ENCODE measurements at regions not wholly inside any gene's neighbourhood (a gene's known extent, or its start where the extent isn't known, plus 50 kb on each side); places are given as distances from the start of the nearest gene placed in this dataset.

- no peak for DNase-seq
Measured at GRCh38 chr4:27568236-27568951, 707.8 kb downstream of the STIM2 start.

GRCh38 chr4:27568952-27569319 lies 708.3 kb downstream of the STIM2 start:
- DNase-seq = no peak

GRCh38 chr4:27574743-27575142 lies 714.1 kb downstream of the STIM2 start:
- DNase-seq = no peak

GRCh38 chr4:27577951-27578350 lies 717.3 kb downstream of the STIM2 start:
- DNase-seq = no peak

GRCh38 chr4:27592738-27593137 lies 732.1 kb downstream of the STIM2 start:
- DNase-seq = no peak

GRCh38 chr4:27594922-27595321 lies 734.3 kb downstream of the STIM2 start:
- no peak for DNase-seq

- DNase-seq = no peak
Measured at GRCh38 chr4:27595571-27596360, 735.1 kb downstream of the STIM2 start.

- DNase-seq = no peak
Measured at GRCh38 chr4:27602172-27602571, 741.5 kb downstream of the STIM2 start.

GRCh38 chr4:27604692-27605091 lies 744.1 kb downstream of the STIM2 start:
- no peak for DNase-seq

GRCh38 chr4:27616166-27616565 lies 755.5 kb downstream of the STIM2 start:
- no peak for DNase-seq

GRCh38 chr4:27619435-27619834 lies 758.8 kb downstream of the STIM2 start:
- DNase-seq = no peak

- DNase-seq = no peak
Measured at GRCh38 chr4:27620886-27621285, 760.2 kb downstream of the STIM2 start.

- no peak for DNase-seq
Measured at GRCh38 chr4:27624749-27625148, 764.1 kb downstream of the STIM2 start.

- no peak for DNase-seq
Measured at GRCh38 chr4:27628609-27629008, 768.0 kb downstream of the STIM2 start.

GRCh38 chr4:27629532-27630225 lies 769.0 kb downstream of the STIM2 start:
- DNase-seq = no peak

- no peak for DNase-seq
Measured at GRCh38 chr4:27635936-27636913, 775.6 kb downstream of the STIM2 start.

- no peak for DNase-seq
Measured at GRCh38 chr4:27638163-27638915, 777.7 kb downstream of the STIM2 start.

GRCh38 chr4:27643101-27643500 lies 782.5 kb downstream of the STIM2 start:
- no peak for DNase-seq

GRCh38 chr4:27648416-27648815 lies 787.8 kb downstream of the STIM2 start:
- DNase-seq = no peak

GRCh38 chr4:27662426-27662825 lies 801.8 kb downstream of the STIM2 start:
- DNase-seq = no peak

- DNase-seq = no peak
Measured at GRCh38 chr4:27666943-27667342, 806.3 kb downstream of the STIM2 start.

- no peak for DNase-seq
Measured at GRCh38 chr4:27668001-27668400, 807.4 kb downstream of the STIM2 start.
